PC-3 (cell line): ENCODE measurements at regions not wholly inside any gene's neighbourhood (a gene's known extent, or its start where the extent isn't known, plus 50 kb on each side); places are given as distances from the start of the nearest gene placed in this dataset.

ENCODE experiments used
- ATAC-seq: fragments of 200-7000 bp; cut with Tn5 transposase; 2 replicates; pipeline ENCODE4 v1.9.1; 2020; ENCODE audit warnings: mild to moderate bottlenecking, moderate library complexity
- BruUV-seq: library from RNA; stranded (reverse); fragments of 400-500 nt; replicated peaks from 2 replicates; lab custom pipeline; 2021; lab: Mats Ljungman, UMichigan
- CTCF ChIA-PET: fragments of 300-600 bp; sonication (Branson Sonifier 250); formaldehyde crosslinking; loops from one replicate; lab custom pipeline; 2022; ENCODE audit warnings: antibody characterized with exemption; lab: Charles Lee
- POLR2A ChIA-PET: fragments of 300-600 bp; sonication (Branson Sonifier 250); formaldehyde crosslinking; loops from one replicate; lab custom pipeline; 2022; ENCODE audit warnings: antibody characterized with exemption; ENCODE audit not compliant: unreplicated experiment; lab: Charles Lee
- DNase-seq: peaks from one replicate; pipeline ENCODE4 v3.0.0-alpha.2; 2015
- H2AFZ ChIP-seq: fragments of 300-600 bp; sonication (generic); 2 replicates; pipeline ENCODE4 v1.6.0; 2016; ENCODE audit warnings: antibody characterized with exemption, low read length
- H3F3A ChIP-seq: fragments of 300-600 bp; sonication (generic); one replicate; pipeline ENCODE4 v1.6.0; 2017; ENCODE audit warnings: antibody characterized with exemption, low read length, control low read depth, mild to moderate bottlenecking; ENCODE audit not compliant: unreplicated experiment
- H3K27ac ChIP-seq: fragments of 300-600 bp; sonication (generic); 2 replicates; pipeline ENCODE4 v1.5.1; 2016; ENCODE audit warnings: mild to moderate bottlenecking, low read length
- H3K27me3 ChIP-seq: fragments of 300-600 bp; sonication (generic); 2 replicates; pipeline ENCODE4 v1.6.1; 2016; ENCODE audit warnings: low read length, mixed read lengths
- H3K36me3 ChIP-seq: fragments of 300-600 bp; sonication (generic); 2 replicates; pipeline ENCODE4 v1.6.1; 2016; ENCODE audit warnings: low read depth, mixed run types, low read length, mixed read lengths
- H3K4me1 ChIP-seq: fragments of 300-600 bp; sonication (generic); 2 replicates; pipeline ENCODE4 v1.5.1; 2016; ENCODE audit warnings: low read length; ENCODE audit not compliant: insufficient read depth
- H3K4me2 ChIP-seq: fragments of 300-600 bp; sonication (generic); 2 replicates; pipeline ENCODE4 v1.6.0; 2016; ENCODE audit warnings: low read length
- H3K4me3 ChIP-seq: fragments of 300-600 bp; sonication (generic); 2 replicates; pipeline ENCODE4 v1.5.1; 2016; ENCODE audit warnings: mild to moderate bottlenecking, low read length, mixed read lengths
- H3K79me2 ChIP-seq: fragments of 300-600 bp; sonication (generic); 2 replicates; pipeline ENCODE4 v1.6.1; 2017; ENCODE audit warnings: low read length, mixed read lengths
- H3K9ac ChIP-seq: fragments of 300-600 bp; sonication (generic); 2 replicates; pipeline ENCODE4 v1.6.0; 2016; ENCODE audit warnings: mild to moderate bottlenecking, low read length
- H3K9me2 ChIP-seq: fragments of 300-600 bp; sonication (generic); replicated peaks from 2 replicates; pipeline ENCODE4 v1.6.1; 2016; ENCODE audit warnings: mixed run types, low read length, mixed read lengths
- H3K9me3 ChIP-seq: fragments of 300-600 bp; sonication (generic); 2 replicates; pipeline ENCODE4 v1.6.1; 2016; ENCODE audit warnings: low read length, mixed read lengths
- H4K20me1 ChIP-seq: fragments of 300-600 bp; sonication (generic); 2 replicates; pipeline ENCODE4 v1.6.1; 2016; ENCODE audit warnings: low read length, mixed read lengths
- EZH2 ChIP-seq: fragments of 300-600 bp; sonication (generic); IDR thresholded peaks from one replicate; pipeline ENCODE4 v1.6.1; 2017; ENCODE audit warnings: antibody characterized with exemption, mild to moderate bottlenecking, low read length; ENCODE audit not compliant: unreplicated experiment
- EZH2phosphoT487 ChIP-seq: fragments of 300-600 bp; sonication (generic); IDR thresholded peaks from 2 replicates; pipeline ENCODE4 v1.6.1; 2018; ENCODE audit warnings: mild to moderate bottlenecking, antibody characterized with exemption, low read length, borderline replicate concordance
- intact Hi-C: fragments of 100-400 bp; cut with micrococcal nuclease; formaldehyde crosslinking; loops from 2 replicates; pipeline ENCODE4 v1.9.0; 2023
- TF ChIP-seq, protein P1 (sequence below): fragments of 300-600 bp; sonication (generic); conservative IDR thresholded peaks from 2 replicates; pipeline ENCODE4 v1.5.1; 2017; ENCODE audit warnings: antibody characterized with exemption, low read depth, mild to moderate bottlenecking, low read length

DNA sequence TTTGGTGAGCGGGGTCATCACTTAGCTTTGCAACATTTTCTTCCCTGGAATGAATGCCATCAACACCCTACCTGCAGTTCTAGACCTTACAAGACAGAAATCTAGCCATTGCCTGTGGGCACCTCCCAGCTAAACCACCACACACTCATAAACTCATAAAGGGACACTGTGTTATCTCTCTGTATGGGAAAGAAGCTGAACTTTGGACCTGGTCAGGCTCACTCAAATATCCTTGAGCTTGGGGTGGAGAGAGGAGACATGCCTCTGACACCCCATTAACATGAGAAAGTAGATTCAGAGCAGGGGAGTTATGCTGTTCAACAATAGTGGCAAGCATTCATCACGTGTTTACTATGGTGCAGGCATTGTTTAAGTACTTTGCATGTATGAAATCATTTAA, 205.6 kb downstream of the ZNF462 start:
- Histone ChIP-seq H3K4me1 (no peaks in the 10 kb centered on the region), H3F3A (no peaks in the 10 kb centered on the region), H4K20me1 (no peaks in the 10 kb centered on the region), H3K27ac (no peak overlapping the region), H3K9me3 (no peaks in the 10 kb centered on the region), H3K9me2 (no peaks in the 10 kb centered on the region), H3K36me3 (no peaks in the 10 kb centered on the region), H3K27me3 (no peaks in the 10 kb centered on the region), H3K4me3 (no peak overlapping the region), H2AFZ (no peak overlapping the region), H3K4me2 (no peak overlapping the region), H3K9ac (no peak overlapping the region), H3K79me2 (no peaks in the 10 kb centered on the region)
- intact Hi-C loops: no loop called here
- BruUV-seq: no TSS peak
- no peak for DNase-seq
- CTCF ChIA-PET: no interaction called here
- TF ChIP-seq, protein P1, sequence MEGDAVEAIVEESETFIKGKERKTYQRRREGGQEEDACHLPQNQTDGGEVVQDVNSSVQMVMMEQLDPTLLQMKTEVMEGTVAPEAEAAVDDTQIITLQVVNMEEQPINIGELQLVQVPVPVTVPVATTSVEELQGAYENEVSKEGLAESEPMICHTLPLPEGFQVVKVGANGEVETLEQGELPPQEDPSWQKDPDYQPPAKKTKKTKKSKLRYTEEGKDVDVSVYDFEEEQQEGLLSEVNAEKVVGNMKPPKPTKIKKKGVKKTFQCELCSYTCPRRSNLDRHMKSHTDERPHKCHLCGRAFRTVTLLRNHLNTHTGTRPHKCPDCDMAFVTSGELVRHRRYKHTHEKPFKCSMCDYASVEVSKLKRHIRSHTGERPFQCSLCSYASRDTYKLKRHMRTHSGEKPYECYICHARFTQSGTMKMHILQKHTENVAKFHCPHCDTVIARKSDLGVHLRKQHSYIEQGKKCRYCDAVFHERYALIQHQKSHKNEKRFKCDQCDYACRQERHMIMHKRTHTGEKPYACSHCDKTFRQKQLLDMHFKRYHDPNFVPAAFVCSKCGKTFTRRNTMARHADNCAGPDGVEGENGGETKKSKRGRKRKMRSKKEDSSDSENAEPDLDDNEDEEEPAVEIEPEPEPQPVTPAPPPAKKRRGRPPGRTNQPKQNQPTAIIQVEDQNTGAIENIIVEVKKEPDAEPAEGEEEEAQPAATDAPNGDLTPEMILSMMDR: no peak
- TF ChIP-seq EZH2 (no peak), EZH2phosphoT487 (no peak)
- ATAC-seq: no peak
- POLR2A ChIA-PET: no interaction called here

DNA sequence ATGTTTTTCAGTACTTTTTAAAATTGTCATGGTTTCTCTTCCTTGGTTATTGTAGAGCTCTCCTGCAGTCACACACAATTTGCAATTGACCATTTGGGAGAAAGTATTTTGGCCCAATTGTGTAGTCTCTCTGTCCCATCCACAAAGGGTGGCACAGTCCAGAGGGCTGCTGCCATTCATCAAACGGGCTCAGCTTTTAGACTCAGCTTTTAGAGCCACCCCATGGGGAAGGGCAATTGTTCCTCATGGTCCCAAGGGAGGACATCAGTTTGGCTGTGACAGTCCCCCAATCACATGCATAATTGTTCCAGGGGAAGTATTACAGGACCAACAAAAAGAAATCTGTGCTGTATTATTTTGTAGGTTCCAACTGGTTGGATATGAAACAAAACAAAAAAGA, 207.6 kb downstream of the ZNF462 start:
- Histone ChIP-seq H2AFZ (no peak overlapping the region), H3K9me3 (no peaks in the 10 kb centered on the region), H3F3A (no peaks in the 10 kb centered on the region), H3K4me2 (no peak overlapping the region), H3K36me3 (no peaks in the 10 kb centered on the region), H3K4me3 (no peak overlapping the region), H4K20me1 (no peaks in the 10 kb centered on the region), H3K9ac (no peak overlapping the region), H3K27ac (no peak overlapping the region), H3K79me2 (no peaks in the 10 kb centered on the region), H3K9me2 (no peaks in the 10 kb centered on the region), H3K4me1 (no peaks in the 10 kb centered on the region), H3K27me3 (no peaks in the 10 kb centered on the region)
- BruUV-seq: no TSS peak
- ATAC-seq (no peak), DNase-seq (no peak)
- intact Hi-C loops: no loop called here
- TF ChIP-seq EZH2phosphoT487: no peak
- TF ChIP-seq EZH2: no peak
- TF ChIP-seq, protein P1: no peak
- POLR2A ChIA-PET: no interaction called here
- CTCF ChIA-PET: no interaction called here

DNA sequence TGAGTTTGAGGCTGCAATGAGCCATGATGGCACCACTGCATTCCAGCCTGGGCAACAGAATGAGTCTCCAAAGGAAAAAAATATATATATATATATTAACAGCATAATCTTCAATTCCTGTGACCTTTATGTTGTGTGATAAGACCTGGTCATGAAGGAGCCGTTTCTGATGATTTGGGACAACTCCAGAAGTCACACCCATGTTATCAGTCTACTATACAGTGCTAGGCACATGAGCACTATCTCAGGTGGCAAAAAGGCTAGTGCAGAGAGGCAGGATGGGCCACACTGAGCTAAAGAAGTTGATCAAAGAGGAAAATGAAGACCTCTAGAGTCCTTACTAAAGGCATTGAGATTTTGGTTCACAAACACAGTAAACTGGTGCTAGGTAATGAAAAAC, 205.0 kb upstream of the RAD23B start:
- TF ChIP-seq EZH2phosphoT487: no peak
- intact Hi-C loops: no loop called here
- H3K4me2 ChIP-seq: no peak overlapping the region
- no peak overlapping the region for H3K4me3 ChIP-seq
- no peak for ATAC-seq
- no peaks in the 10 kb centered on the region for H3K79me2 ChIP-seq
- no peak for DNase-seq
- H3K9me2 ChIP-seq: no peaks in the 10 kb centered on the region
- no peaks in the 10 kb centered on the region for H3K4me1 ChIP-seq
- H4K20me1 ChIP-seq: no peaks in the 10 kb centered on the region
- H3K9me3 ChIP-seq: no peaks in the 10 kb centered on the region
- no TSS peak for BruUV-seq
- H3K27ac ChIP-seq: no peak overlapping the region
- ChIA-PET POLR2A (no interaction called here), CTCF (no interaction called here)
- H3K36me3 ChIP-seq: no peaks in the 10 kb centered on the region
- H2AFZ ChIP-seq: no peak overlapping the region
- H3F3A ChIP-seq: no peaks in the 10 kb centered on the region
- H3K9ac ChIP-seq: no peak overlapping the region
- H3K27me3 ChIP-seq: no peaks in the 10 kb centered on the region
